Natural killer cell (primary cell): ENCODE measurements at regions not wholly inside any gene's neighbourhood (a gene's known extent, or its start where the extent isn't known, plus 50 kb on each side); places are given as distances from the start of the nearest gene placed in this dataset.

Experiments
- ATAC-seq, 3 donors: fragments of 150-1000 bp in 2 of 3; fragments of 200-7000 bp in 1 of 3; cut with Tn5 transposase; 1 replicate in 1 of 3; 2 replicates in 2 of 3; pipeline ENCODE4 v1.10.0; 2021; ENCODE audit warnings: mild to moderate bottlenecking in 2 of 3, moderate library complexity in 2 of 3
- DNase-seq, 2 donors: peaks; one replicate each; pipeline versions ENCODE4 v3.0.0 to v3.0.0-alpha.2; 2013 to 2021; ENCODE audit warnings: mixed read lengths in 1 of 2
- H3K27ac ChIP-seq: one replicate; pipeline ENCODE4 v1.5.1; 2013; ENCODE audit warnings: mild to moderate bottlenecking, low read length
- H3K27me3 ChIP-seq: one replicate; pipeline ENCODE4 v1.6.1; 2013; ENCODE audit warnings: low read length; ENCODE audit not compliant: control insufficient read depth, insufficient read depth
- H3K36me3 ChIP-seq: one replicate; pipeline ENCODE4 v1.6.1; 2013; ENCODE audit warnings: low read length; ENCODE audit not compliant: control insufficient read depth, insufficient read depth
- H3K4me1 ChIP-seq: one replicate; pipeline ENCODE4 v1.6.1; 2013; ENCODE audit warnings: low read length; ENCODE audit not compliant: control insufficient read depth, insufficient read depth
- H3K4me3 ChIP-seq: one replicate; pipeline ENCODE4 v1.5.1; 2013; ENCODE audit warnings: low read length
- H3K9me3 ChIP-seq: one replicate; pipeline ENCODE4 v1.6.1; 2013; ENCODE audit warnings: low read length; ENCODE audit not compliant: control insufficient read depth, insufficient read depth
- H3K27ac Mint-ChIP-seq, 2 donors: one replicate each; pipeline ENCODE4 v1.8.0; 2022; ENCODE audit warnings: mild to moderate bottlenecking in 2 of 2, mixed read lengths in 2 of 2, moderate library complexity in 1 of 2
- H3K27me3 Mint-ChIP-seq, 2 donors: one replicate each; pipeline ENCODE4 v1.8.0; 2022; ENCODE audit warnings: low read depth in 2 of 2, mixed read lengths in 2 of 2
- H3K36me3 Mint-ChIP-seq: one replicate; pipeline ENCODE4 v1.8.0; 2022; ENCODE audit warnings: mixed read lengths
- H3K4me1 Mint-ChIP-seq, 2 donors: one replicate each; pipeline ENCODE4 v1.8.0; 2022; ENCODE audit warnings: mixed read lengths in 2 of 2
- H3K4me3 Mint-ChIP-seq: one replicate; pipeline ENCODE4 v1.8.0; 2022; ENCODE audit warnings: mild to moderate bottlenecking, moderate library complexity, mixed read lengths
- H3K9me3 Mint-ChIP-seq, 2 donors: one replicate each; pipeline ENCODE4 v1.8.0; 2022; ENCODE audit warnings: mixed read lengths in 2 of 2
- CTCF ChIP-seq: fragments of 200-600 bp; IDR thresholded peaks from one replicate; pipeline ENCODE4 v1.8.0; 2022; ENCODE audit warnings: antibody characterized with exemption
- WGBS: methylation state at CpG from one replicate; pipeline ENCODE4 v1.1.7; 2013; ENCODE audit warnings: missing lambda C conversion rate; ENCODE audit not compliant: insufficient coverage; 5-methylcytosine and 5-hydroxymethylcytosine counted together
- intact Hi-C: fragments of 100-400 bp; cut with micrococcal nuclease; formaldehyde crosslinking; loops from one replicate; pipeline ENCODE4 v1.14.2; 2022

GRCh38 chr6:164051427-164051826 is 636.9 kb downstream of the QKI start:
- H3K4me1 ChIP-seq, result no peaks in the 10 kb centered on the region
- no peak for TF ChIP-seq CTCF
- intact Hi-C loops, result no loop called here
- WGBS, result 69% methylated on average over 4 of the region's 4 CpGs
- H3K27me3 ChIP-seq, result no peaks in the 10 kb centered on the region
- H3K27ac ChIP-seq, result no peak overlapping the region
- no peaks in the 10 kb centered on the region for H3K4me1 Mint-ChIP-seq
- H3K36me3 Mint-ChIP-seq, result no peaks in the 10 kb centered on the region
- no peaks in the 10 kb centered on the region for H3K36me3 ChIP-seq
- peaks cover 10 to 31% of the 10 kb centered on the region in 2 donors for H3K27me3 Mint-ChIP-seq
- H3K9me3 Mint-ChIP-seq, result no peaks in the 10 kb centered on the region
- H3K27ac Mint-ChIP-seq, result no peak overlapping the region
- DNase-seq (no peak), ATAC-seq (no peak)
- H3K9me3 ChIP-seq, result no peaks in the 10 kb centered on the region
- no peak overlapping the region for H3K4me3 Mint-ChIP-seq
- H3K4me3 ChIP-seq, result no peak overlapping the region

- 80% methylated on average over 1 of the region's 2 CpGs for WGBS
- no peak for DNase-seq
- TF ChIP-seq CTCF, result no peak
- Mint-ChIP-seq H3K4me3 (no peak overlapping the region), H3K9me3 (no peaks in the 10 kb centered on the region), H3K36me3 (no peaks in the 10 kb centered on the region), H3K4me1 (no peaks in the 10 kb centered on the region), H3K27me3 (peaks cover 9 to 31% of the 10 kb centered on the region in 2 donors), H3K27ac (no peak overlapping the region)
- no peaks in the 10 kb centered on the region for H3K9me3 ChIP-seq
- no peaks in the 10 kb centered on the region for H3K27me3 ChIP-seq
- no peak overlapping the region for H3K27ac ChIP-seq
- H3K4me1 ChIP-seq, result no peaks in the 10 kb centered on the region
- H3K4me3 ChIP-seq, result no peak overlapping the region
- intact Hi-C loops, result no loop called here
- no peak for ATAC-seq
- H3K36me3 ChIP-seq, result no peaks in the 10 kb centered on the region
Measured at GRCh38 chr6:164049517-164049988, 635.0 kb downstream of the QKI start.

GRCh38 chr6:164048840-164049516 is 634.5 kb downstream of the QKI start:
- H3K36me3 Mint-ChIP-seq, result no peaks in the 10 kb centered on the region
- 89% methylated on average over 6 of the region's 6 CpGs for WGBS

More at GRCh38 chr6:164048840-164049516, 634.5 kb downstream of the QKI start:
- Mint-ChIP-seq H3K9me3 (no peaks in the 10 kb centered on the region), H3K4me1 (no peaks in the 10 kb centered on the region), H3K4me3 (no peak overlapping the region), H3K27me3 (peaks cover 7 to 31% of the 10 kb centered on the region in 2 donors), H3K27ac (no peak overlapping the region)
- H3K4me1 ChIP-seq, result no peaks in the 10 kb centered on the region
- no peak for TF ChIP-seq CTCF
- intact Hi-C loops, result no loop called here
- H3K27me3 ChIP-seq, result no peaks in the 10 kb centered on the region
- ATAC-seq (no peak), DNase-seq (no peak)
- H3K27ac ChIP-seq, result no peak overlapping the region
- H3K4me3 ChIP-seq, result no peak overlapping the region
- H3K9me3 ChIP-seq, result no peaks in the 10 kb centered on the region
- no peaks in the 10 kb centered on the region for H3K36me3 ChIP-seq
